ENCODE measurements at regions not wholly inside any gene's neighbourhood (a gene's known extent, or its start where the extent isn't known, plus 50 kb on each side); places are given as distances from the start of the nearest gene placed in this dataset.

DNA sequence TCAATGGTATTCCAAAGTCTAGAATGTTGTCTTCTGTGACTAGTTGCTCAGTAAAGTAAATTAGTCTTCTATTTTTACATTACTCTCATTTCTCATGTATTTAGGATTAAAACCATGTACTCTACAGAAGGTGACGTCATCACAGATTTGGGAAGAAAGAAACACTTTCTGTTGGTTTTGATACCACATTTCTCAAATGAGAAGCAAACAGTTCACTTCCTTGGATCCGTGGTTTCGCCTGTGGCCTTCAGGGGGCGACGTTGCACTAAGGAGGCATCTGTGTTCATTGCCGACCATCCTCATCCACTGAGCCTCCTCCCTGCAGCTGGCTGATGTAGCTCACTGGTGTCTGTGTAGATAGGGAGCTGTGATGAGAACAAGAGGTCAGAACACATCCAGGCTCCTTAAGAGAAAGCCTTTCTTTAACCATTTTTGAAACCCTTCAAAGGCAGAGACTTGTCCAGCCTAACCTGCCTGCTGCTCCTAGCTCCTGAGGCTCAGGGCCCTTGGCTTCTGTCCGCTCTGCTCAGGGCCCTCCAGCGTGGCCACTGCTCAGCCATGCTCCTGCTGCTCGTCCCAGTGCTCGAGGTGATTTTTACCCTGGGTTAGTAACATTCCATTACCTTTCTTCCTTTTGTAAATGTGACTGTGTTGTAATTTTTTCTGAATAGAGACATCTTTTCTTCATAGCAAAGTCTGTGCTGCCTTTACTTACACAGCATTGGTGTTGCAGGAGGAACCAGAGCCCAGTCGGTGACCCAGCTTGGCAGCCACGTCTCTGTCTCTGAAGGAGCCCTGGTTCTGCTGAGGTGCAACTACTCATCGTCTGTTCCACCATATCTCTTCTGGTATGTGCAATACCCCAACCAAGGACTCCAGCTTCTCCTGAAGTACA is 220.6 kb upstream of the OR4E1 start:
- peak; percentile 80 to 90 (median 86) for ATAC-seq (replicated peaks in 1 of 4)
- POLR2A ChIA-PET, result no interaction called here

DNA sequence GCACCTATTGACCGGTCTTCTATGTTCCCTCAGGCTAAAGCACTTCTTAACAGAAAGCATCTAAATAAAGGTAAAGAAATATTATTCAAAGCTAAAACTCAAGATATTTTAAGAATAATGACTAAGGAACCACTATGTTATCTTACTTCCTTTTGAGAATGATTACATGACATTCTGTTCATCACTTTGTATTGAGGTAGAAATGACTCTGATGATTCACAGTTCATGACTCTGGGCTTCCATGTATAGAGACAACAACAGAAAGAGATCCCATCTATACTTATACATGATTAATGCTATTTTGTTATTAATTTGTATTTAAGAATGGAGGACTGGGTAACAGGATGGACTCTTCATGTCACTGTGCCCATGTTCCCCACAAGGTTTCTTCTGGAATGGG is 218.3 kb upstream of the OR4E1 start:
- ChIA-PET CTCF (interaction anchor here in 1 of 2 donors (0.7 to 1.2 kb wide), 2 partner anchors 21 to 717 kb away, joined by 3 read pairs; no protein-coding TSS in a partner anchor), POLR2A (interaction anchor here in 1 of 2 donors (0.6 kb wide), 1 partner anchor 13 kb away, joined by 4 read pairs; no protein-coding TSS in a partner anchor)
- WGBS (ENCODE audit: insufficient coverage), result no CpG with 5 or more reads among the region's 1 CpG
- Histone ChIP-seq H3K27me3 (replicated peaks in 1 of 2; ENCODE audit: control insufficient read depth in 2 of 2, extremely low read depth in 1 of 2, insufficient read depth in 2 of 2, low read length in 1 of 2) (peaks cover 0 to 3% of the 10 kb centered on the region in 2 experiments), H3K4me1 (ENCODE audit: control insufficient read depth in 1 of 2, extremely low read depth in 1 of 2, insufficient read depth in 2 of 2, low read length in 2 of 2) (peaks cover 2 to 12% of the 10 kb centered on the region in 2 experiments), H3K36me3 (ENCODE audit: control insufficient read depth in 2 of 2, extremely low read depth in 1 of 2, insufficient read depth in 1 of 2, low read length in 1 of 2) (no peaks in the 10 kb centered on the region), H3K9me3 (no peaks in the 10 kb centered on the region), H3K4me3 (ENCODE audit: control insufficient read depth in 1 of 2, extremely low read depth in 1 of 2, low read length in 1 of 2) (no peak overlapping the region), H3K27ac (ENCODE audit: low read length) (no peak overlapping the region)
- peaks cover 28 to 30% (median 29%) of the 10 kb centered on the region in 3 donors for H3K4me1 Mint-ChIP-seq
- peaks cover 0 to 2% of the 10 kb centered on the region in 2 donors for H3K27me3 Mint-ChIP-seq
- H3K9me3 Mint-ChIP-seq, result no peaks in the 10 kb centered on the region
- ATAC-seq (replicated peaks in 1 of 4) (no peak), DNase-seq (no peak)
- H3K36me3 Mint-ChIP-seq, result no peaks in the 10 kb centered on the region
- no peak overlapping the region for H3K27ac Mint-ChIP-seq
- H3K4me3 Mint-ChIP-seq, result no peak overlapping the region

More for the DNA sequence above, 220.6 kb upstream of the OR4E1 start:
- Mint-ChIP-seq H3K9me3 (no peaks in the 10 kb centered on the region), H3K4me1 (peaks cover 15 to 16% (median 15%) of the 10 kb centered on the region in 3 donors), H3K36me3 (no peaks in the 10 kb centered on the region), H3K27ac (peak overlapping the region; percentile 89 to 93), H3K4me3 (peak overlapping the region; percentile 74 to 79 (median 77)), H3K27me3 (peaks cover 0 to 2% of the 10 kb centered on the region in 2 donors)
- Histone ChIP-seq H3K4me1 (ENCODE audit: control insufficient read depth in 1 of 2, extremely low read depth in 1 of 2, insufficient read depth in 2 of 2, low read length in 2 of 2) (peaks cover 0 to 5% of the 10 kb centered on the region in 2 experiments), H3K4me3 (ENCODE audit: control insufficient read depth in 1 of 2, extremely low read depth in 1 of 2, low read length in 1 of 2) (peak overlapping the region; percentile 12 to 24), H3K27me3 (replicated peaks in 1 of 2; ENCODE audit: control insufficient read depth in 2 of 2, extremely low read depth in 1 of 2, insufficient read depth in 2 of 2, low read length in 1 of 2) (peaks cover 0 to 3% of the 10 kb centered on the region in 2 experiments), H3K36me3 (ENCODE audit: control insufficient read depth in 2 of 2, extremely low read depth in 1 of 2, insufficient read depth in 1 of 2, low read length in 1 of 2) (no peaks in the 10 kb centered on the region), H3K9me3 (no peaks in the 10 kb centered on the region), H3K27ac (ENCODE audit: low read length) (no peak overlapping the region)
- DNase-seq, result peak in 33 of 35 experiments; percentile 12 to 67 (median 44)
- CTCF ChIA-PET, result interaction anchor here in 1 of 2 donors (0.5 to 1.5 kb wide), 4 partner anchors 11 to 819 kb away, joined by 3 to 5 read pairs (median 3); no protein-coding TSS in a partner anchor
- WGBS (ENCODE audit: insufficient coverage), result 73% methylated on average over 2 of the region's 13 CpGs

DNA sequence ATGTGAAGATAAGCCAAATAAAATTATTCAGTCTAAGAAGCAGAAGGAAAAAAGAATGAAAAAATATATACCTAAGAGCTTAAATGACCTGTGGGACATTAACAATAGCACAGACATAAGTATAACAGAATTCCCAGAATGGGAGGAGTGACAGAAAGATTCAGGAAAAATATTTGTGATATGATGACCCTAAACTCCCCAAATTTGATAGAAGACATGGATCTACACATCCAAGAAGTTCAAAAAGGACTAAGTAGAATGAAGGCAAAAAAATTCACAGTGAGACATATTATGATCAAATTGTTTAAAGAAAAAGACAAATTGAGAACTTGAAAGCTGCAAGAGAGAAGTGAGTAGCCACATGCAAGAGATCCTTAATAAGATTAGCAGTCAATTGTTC is 211.4 kb upstream of the OR4E1 start:
- ATAC-seq (replicated peaks in 1 of 4), result no peak
- Histone ChIP-seq H3K27me3 (replicated peaks in 1 of 2; ENCODE audit: control insufficient read depth in 2 of 2, extremely low read depth in 1 of 2, insufficient read depth in 2 of 2, low read length in 1 of 2) (no peaks in the 10 kb centered on the region), H3K9me3 (no peaks in the 10 kb centered on the region), H3K27ac (ENCODE audit: low read length) (no peak overlapping the region), H3K4me3 (ENCODE audit: control insufficient read depth in 1 of 2, extremely low read depth in 1 of 2, low read length in 1 of 2) (no peak overlapping the region), H3K36me3 (ENCODE audit: control insufficient read depth in 2 of 2, extremely low read depth in 1 of 2, insufficient read depth in 1 of 2, low read length in 1 of 2) (no peaks in the 10 kb centered on the region), H3K4me1 (ENCODE audit: control insufficient read depth in 1 of 2, extremely low read depth in 1 of 2, insufficient read depth in 2 of 2, low read length in 2 of 2) (peaks cover 5 to 6% of the 10 kb centered on the region in 2 experiments)
- Mint-ChIP-seq H3K4me3 (no peak overlapping the region), H3K27ac (no peak overlapping the region), H3K36me3 (no peaks in the 10 kb centered on the region), H3K4me1 (peaks cover 14 to 32% (median 14%) of the 10 kb centered on the region in 3 donors), H3K9me3 (peaks cover 6 to 8% (median 6%) of the 10 kb centered on the region in 3 donors), H3K27me3 (peaks cover 0 to 2% of the 10 kb centered on the region in 2 donors)
- no peak for DNase-seq
- CTCF ChIA-PET, result no interaction called here
- POLR2A ChIA-PET, result no interaction called here

DNA sequence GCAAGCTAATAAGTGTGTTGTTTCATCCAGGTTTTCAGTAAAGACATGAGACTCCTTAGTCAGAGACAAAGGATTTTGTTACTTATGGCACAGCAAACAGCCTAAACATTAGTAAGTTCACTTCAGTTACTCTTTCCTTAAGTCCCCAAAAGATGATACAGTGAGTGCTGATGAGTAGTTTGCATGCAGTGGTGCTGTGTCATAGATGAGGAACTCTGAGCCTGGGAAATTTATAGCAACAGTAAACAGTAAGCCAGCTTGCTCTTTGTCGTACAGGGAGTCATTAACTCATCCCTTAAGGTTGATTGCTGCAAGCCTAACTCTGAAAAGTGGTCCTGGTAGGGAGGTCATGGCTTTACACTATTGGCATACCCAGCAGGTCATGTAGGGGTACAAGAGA is 208.6 kb upstream of the OR4E1 start:
- H3K36me3 ChIP-seq (ENCODE audit: control insufficient read depth in 2 of 2, extremely low read depth in 1 of 2, insufficient read depth in 1 of 2, low read length in 1 of 2), result no peaks in the 10 kb centered on the region
- peaks cover 6 to 8% (median 6%) of the 10 kb centered on the region in 3 donors for H3K9me3 Mint-ChIP-seq
- H3K4me3 ChIP-seq (ENCODE audit: control insufficient read depth in 1 of 2, extremely low read depth in 1 of 2, low read length in 1 of 2), result no peak overlapping the region
- H3K36me3 Mint-ChIP-seq, result no peaks in the 10 kb centered on the region
- ChIA-PET CTCF (interaction anchor here in 1 of 2 donors (0.9 to 1.0 kb wide), 2 partner anchors 14 to 29 kb away, joined by 3 to 4 read pairs; no protein-coding TSS in a partner anchor), POLR2A (no interaction called here)
- DNase-seq (no peak), ATAC-seq (replicated peaks in 1 of 4) (no peak)
- no peaks in the 10 kb centered on the region for H3K27me3 ChIP-seq (replicated peaks in 1 of 2; ENCODE audit: control insufficient read depth in 2 of 2, extremely low read depth in 1 of 2, insufficient read depth in 2 of 2, low read length in 1 of 2)
- H3K27ac Mint-ChIP-seq, result no peak overlapping the region
- peaks cover 2 to 25% (median 7%) of the 10 kb centered on the region in 3 donors for H3K4me1 Mint-ChIP-seq
- H3K27me3 Mint-ChIP-seq, result peaks cover 0 to 2% of the 10 kb centered on the region in 2 donors
- H3K27ac ChIP-seq (ENCODE audit: low read length), result no peak overlapping the region
- no peaks in the 10 kb centered on the region for H3K9me3 ChIP-seq
- H3K4me1 ChIP-seq (ENCODE audit: control insufficient read depth in 1 of 2, extremely low read depth in 1 of 2, insufficient read depth in 2 of 2, low read length in 2 of 2), result peaks cover 0 to 2% of the 10 kb centered on the region in 2 experiments
- WGBS (ENCODE audit: insufficient coverage), result no CpG with 5 or more reads among the region's 1 CpG
- no peak overlapping the region for H3K4me3 Mint-ChIP-seq

DNA sequence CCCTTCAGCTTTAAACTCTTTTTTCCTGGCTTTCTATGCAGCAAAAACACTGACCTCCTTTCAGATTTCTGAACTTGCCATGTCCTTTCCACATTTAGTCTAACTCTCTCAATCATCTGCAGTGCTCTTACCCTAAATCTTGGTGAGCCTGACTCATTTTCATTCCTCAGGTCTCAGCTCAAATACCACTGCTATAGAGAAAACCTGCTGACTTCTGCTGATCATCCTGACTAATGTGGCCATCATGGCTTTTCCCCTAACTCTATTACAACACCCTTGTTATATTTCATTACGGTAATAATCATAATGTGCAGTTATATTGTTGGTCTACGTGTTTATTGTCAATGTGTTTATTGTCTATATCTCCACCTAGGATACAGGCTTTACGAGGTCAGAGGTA is 207.3 kb upstream of the OR4E1 start:
- H3K4me1 Mint-ChIP-seq, result peaks cover 8 to 29% (median 13%) of the 10 kb centered on the region in 3 donors
- H3K4me3 ChIP-seq (ENCODE audit: control insufficient read depth in 1 of 2, extremely low read depth in 1 of 2, low read length in 1 of 2), result no peak overlapping the region
- ATAC-seq (replicated peaks in 1 of 4) (no peak), DNase-seq (no peak)
- no peaks in the 10 kb centered on the region for H3K9me3 ChIP-seq
- H3K36me3 ChIP-seq (ENCODE audit: control insufficient read depth in 2 of 2, extremely low read depth in 1 of 2, insufficient read depth in 1 of 2, low read length in 1 of 2), result no peaks in the 10 kb centered on the region
- ChIA-PET CTCF (interaction anchor here in 1 of 2 donors (1.0 kb wide), 1 partner anchor 15 kb away, joined by 3 read pairs; no protein-coding TSS in a partner anchor), POLR2A (no interaction called here)
- peaks cover 4% of the 10 kb centered on the region in 2 experiments for H3K4me1 ChIP-seq (ENCODE audit: control insufficient read depth in 1 of 2, extremely low read depth in 1 of 2, insufficient read depth in 2 of 2, low read length in 2 of 2)
- peak overlapping the region in 1 of 2 donors; percentile 62 for H3K27ac Mint-ChIP-seq
- H3K27me3 Mint-ChIP-seq, result peaks cover 0 to 2% of the 10 kb centered on the region in 2 donors
- no peak overlapping the region for H3K27ac ChIP-seq (ENCODE audit: low read length)
- H3K9me3 Mint-ChIP-seq, result peaks cover 6 to 8% (median 6%) of the 10 kb centered on the region in 3 donors
- no peaks in the 10 kb centered on the region for H3K27me3 ChIP-seq (replicated peaks in 1 of 2; ENCODE audit: control insufficient read depth in 2 of 2, extremely low read depth in 1 of 2, insufficient read depth in 2 of 2, low read length in 1 of 2)
- no peaks in the 10 kb centered on the region for H3K36me3 Mint-ChIP-seq
- no CpG with 5 or more reads among the region's 3 CpGs for WGBS (ENCODE audit: insufficient coverage)
- no peak overlapping the region for H3K4me3 Mint-ChIP-seq

DNA sequence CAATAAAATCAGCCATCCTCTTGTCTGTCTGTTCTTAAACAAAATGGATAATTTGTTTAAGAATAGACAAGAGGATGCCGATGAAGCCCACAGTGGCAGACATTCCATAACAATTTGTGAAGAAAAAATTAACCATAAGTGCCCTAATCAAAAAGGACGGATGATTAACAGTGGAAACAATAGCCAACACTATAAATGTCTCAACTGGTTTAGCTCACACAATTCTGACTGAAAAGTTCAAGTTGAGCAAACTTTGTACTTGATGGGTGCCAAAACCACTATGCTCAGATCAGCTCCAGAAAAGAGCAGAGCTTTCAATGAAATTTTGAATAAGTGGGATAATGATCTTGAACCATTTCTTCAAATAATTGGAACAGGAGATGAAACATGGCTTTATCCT is 202.2 kb upstream of the OR4E1 start:
- Histone ChIP-seq H3K36me3 (ENCODE audit: control insufficient read depth in 2 of 2, extremely low read depth in 1 of 2, insufficient read depth in 1 of 2, low read length in 1 of 2) (no peaks in the 10 kb centered on the region), H3K4me3 (ENCODE audit: control insufficient read depth in 1 of 2, extremely low read depth in 1 of 2, low read length in 1 of 2) (no peak overlapping the region), H3K9me3 (no peaks in the 10 kb centered on the region), H3K4me1 (ENCODE audit: control insufficient read depth in 1 of 2, extremely low read depth in 1 of 2, insufficient read depth in 2 of 2, low read length in 2 of 2) (peaks cover 12 to 24% of the 10 kb centered on the region in 2 experiments), H3K27me3 (replicated peaks in 1 of 2; ENCODE audit: control insufficient read depth in 2 of 2, extremely low read depth in 1 of 2, insufficient read depth in 2 of 2, low read length in 1 of 2) (no peaks in the 10 kb centered on the region), H3K27ac (ENCODE audit: low read length) (peak overlapping the region; percentile 42)
- Mint-ChIP-seq H3K36me3 (no peaks in the 10 kb centered on the region), H3K9me3 (no peaks in the 10 kb centered on the region), H3K27ac (peak overlapping the region; percentile 83 to 88), H3K4me1 (peaks cover 36 to 49% (median 47%) of the 10 kb centered on the region in 3 donors), H3K27me3 (peaks cover 0 to under 1% of the 10 kb centered on the region in 2 donors), H3K4me3 (peak overlapping the region in 1 of 3 donors; percentile 68)
- ChIA-PET POLR2A (no interaction called here), CTCF (interaction anchor here in 1 of 2 donors (0.6 kb wide), 1 partner anchor 29 kb away, joined by 3 read pairs; no protein-coding TSS in a partner anchor)
- no peak for DNase-seq
- no peak for ATAC-seq (replicated peaks in 1 of 4)
- WGBS (ENCODE audit: insufficient coverage), result no CpG with 5 or more reads among the region's 2 CpGs

Data from T-cell (primary cell).